GM19372 (cell line): ENCODE measurements at regions not wholly inside any gene's neighbourhood (a gene's known extent, or its start where the extent isn't known, plus 50 kb on each side); places are given as distances from the start of the nearest gene placed in this dataset.

ENCODE experiments used
- ATAC-seq: cut with Tn5 transposase; IDR thresholded peaks from one replicate; pipeline ENCODE4 v1.9.1; 2021; ENCODE audit warnings: mild to moderate bottlenecking, low read depth, moderate library complexity; ENCODE audit not compliant: unreplicated experiment

DNA sequence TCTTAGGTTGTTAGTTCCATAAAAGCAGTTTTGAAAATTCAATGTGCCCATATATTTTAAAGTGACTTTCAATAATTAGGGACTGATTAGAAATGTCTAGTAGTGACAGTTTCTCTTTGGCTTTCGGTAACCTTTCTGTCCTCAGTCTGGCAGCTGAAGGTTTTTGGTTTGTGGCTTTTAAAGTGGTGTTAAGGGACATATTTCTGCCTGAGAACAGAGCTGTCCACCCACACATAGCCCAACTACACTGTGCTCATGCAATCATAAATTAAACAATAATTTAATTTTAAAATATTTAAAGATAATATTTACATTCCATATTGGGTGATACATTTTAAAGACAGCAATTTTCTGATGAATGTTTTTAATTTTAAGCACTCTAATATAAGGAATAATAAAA, 335.0 kb upstream of the TENM3 start:
- ATAC-seq = peak; percentile 70

DNA sequence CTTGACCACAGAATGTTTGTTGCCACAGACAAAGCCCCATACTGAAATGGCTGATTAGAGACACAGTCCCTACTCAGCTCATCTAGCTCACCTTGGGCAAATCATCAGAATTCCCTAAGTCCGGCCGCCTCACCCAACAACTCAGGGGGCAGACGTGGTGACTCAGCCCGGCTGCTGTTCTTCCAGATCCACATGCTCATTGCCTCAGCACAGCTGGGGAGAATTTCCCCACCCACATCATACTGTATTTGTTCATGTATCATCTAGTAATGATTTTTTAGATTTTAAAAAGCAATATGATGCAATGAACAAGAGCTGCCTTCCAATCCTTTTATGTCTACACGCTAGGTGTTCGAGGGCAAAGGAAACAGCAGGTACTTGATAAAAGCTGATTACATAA, 333.8 kb upstream of the TENM3 start:
- ATAC-seq = no peak

DNA sequence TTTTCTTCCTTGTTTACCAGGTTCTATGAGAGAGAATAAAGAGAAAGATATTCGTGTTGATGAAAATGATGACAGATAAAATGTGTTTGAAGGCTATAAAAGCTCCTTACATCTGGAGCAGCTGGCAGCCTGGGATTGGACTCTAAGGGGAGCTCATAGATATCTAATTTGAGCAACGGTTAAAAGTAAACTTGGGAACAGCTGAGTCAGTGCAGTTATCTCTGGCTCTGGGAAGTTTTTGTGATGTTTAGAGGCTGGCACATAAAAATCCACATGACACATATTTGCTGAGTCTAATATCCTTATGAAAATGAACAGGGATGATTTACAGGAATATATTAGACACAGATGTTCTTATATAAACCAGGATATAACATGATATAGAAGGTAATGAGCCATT, 331.8 kb upstream of the TENM3 start:
- no peak for ATAC-seq

DNA sequence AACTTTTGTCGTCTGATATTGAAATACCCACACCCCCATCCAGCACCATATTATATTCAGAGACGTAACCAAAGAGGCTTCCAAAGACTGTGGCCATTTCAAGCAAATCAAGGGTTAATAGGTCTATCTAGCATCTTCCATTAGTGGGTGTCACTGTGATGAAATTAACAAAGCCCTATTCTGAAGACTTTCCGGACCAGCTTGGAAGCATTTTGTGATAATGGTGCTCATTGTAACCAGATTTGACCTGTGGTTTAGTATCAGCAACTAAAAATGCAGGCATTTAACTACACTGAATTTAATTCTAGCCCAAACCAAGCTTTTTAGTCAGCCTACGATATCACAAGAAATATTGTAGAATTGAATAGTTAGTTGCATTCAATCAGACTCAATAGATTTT, 309.7 kb upstream of the TENM3 start:
- no peak for ATAC-seq

DNA sequence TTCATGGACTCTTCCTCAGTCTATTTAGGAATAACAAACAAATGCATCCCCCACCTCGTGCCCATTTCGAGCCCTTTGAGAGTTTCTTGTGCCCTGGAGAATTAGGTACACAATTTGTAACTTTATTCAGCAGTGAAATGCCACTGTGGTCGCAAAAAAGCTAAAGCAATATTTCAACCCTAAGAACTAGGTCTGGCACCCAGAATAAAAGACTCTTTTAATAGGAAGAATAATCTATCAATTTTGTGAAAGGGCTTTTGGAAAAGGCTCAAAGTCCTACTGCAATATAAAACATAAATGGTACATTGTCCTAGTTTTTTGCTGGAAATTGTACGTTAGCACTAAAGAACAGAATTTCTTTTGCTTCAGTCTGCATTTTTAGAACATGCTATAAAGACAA, 304.6 kb upstream of the TENM3 start:
- ATAC-seq = no peak

DNA sequence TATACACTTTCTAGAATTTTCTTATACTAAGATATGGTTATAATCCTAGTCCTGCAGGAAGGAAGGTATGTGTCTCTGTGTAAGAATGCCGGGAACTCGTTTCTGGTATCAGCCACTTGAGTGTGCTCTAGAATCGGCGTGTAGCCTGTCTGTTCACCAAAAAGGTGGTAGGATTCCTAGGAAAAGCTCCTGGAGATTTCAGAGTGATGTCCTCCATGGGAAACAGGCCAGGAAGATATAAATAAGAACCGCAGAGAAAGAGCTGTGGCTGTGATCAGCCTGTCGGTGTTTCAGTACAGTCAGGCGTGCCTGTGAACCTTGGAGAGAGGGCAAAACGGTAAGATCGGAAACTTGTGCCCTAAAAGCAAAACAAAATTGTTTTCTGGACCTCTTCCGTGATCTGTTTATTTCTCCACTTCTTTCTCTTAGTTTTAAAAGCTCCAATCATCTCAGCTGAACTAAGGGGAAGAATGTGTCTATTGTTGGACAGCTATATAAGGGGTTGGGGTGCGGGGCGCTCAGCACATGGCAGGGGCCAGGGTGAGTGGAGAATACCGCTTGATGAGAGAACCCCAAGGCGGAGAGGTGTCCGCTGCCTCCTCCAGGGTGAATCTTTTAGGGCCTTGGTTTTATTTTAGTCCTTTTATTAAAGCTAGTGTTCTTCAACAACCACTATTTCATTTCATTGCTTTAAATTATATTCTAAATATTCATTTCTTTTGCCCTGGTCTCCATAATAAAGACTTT, 303.8 kb upstream of the TENM3 start:
- no peak for ATAC-seq

GRCh38 chr4:181944527-181944926, 298.7 kb upstream of the TENM3 start:
- ATAC-seq = no peak

GRCh38 chr4:181946902-181947301, 296.3 kb upstream of the TENM3 start:
- ATAC-seq = no peak

DNA sequence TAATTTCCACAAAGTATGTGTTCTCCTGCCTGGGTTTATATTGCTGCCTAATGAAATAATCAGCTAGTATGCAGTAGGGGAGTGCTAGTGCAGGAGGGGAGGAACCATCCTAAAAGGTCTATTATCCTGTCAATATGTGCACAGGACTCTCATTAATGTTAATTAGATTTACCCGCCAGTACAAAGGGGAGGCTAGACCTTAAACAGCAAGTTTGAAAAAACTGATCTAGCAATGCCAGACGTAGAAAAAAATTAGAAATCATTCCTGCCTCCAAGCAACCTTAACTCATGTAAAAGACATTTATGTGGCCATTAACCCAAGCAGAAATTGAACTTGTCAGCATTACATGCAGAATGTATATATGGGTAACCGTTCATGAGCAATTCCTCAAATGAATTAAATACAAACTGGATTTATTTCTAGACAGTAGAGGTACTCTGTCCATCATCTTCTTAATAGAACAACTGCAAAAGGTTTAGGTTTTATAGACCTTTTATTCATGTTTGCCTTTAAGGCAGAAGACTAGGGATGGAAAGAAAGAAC, 294.3 kb upstream of the TENM3 start:
- no peak for ATAC-seq

DNA sequence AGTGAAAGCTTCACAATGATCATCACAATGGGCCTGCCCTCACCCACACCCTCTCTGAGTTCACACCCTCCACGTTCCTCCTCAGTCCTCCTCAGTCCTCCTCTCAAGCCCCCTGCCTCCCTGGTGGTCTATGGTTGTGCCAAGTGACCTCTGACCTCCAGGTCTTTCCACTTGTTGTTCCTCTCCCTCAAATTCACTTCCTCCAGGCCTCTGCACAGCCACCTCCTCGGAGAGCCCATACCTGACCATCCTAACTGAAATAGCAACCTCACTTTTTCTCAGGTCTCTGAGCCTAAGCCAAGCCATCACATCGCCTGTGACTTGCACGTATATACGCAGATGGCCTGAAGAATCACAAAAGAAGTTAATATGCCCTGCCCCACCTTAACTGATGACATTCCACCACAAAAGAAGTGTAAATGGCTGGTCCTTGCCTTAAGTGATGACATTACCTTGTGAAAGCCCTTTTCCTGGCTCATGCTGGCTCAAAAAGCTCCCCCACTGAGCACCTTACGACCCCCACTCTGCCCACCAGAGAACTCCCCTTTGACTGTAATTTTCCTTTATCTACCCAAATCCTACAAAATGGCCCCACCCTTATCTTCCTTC, 293.4 kb upstream of the TENM3 start:
- no peak for ATAC-seq

DNA sequence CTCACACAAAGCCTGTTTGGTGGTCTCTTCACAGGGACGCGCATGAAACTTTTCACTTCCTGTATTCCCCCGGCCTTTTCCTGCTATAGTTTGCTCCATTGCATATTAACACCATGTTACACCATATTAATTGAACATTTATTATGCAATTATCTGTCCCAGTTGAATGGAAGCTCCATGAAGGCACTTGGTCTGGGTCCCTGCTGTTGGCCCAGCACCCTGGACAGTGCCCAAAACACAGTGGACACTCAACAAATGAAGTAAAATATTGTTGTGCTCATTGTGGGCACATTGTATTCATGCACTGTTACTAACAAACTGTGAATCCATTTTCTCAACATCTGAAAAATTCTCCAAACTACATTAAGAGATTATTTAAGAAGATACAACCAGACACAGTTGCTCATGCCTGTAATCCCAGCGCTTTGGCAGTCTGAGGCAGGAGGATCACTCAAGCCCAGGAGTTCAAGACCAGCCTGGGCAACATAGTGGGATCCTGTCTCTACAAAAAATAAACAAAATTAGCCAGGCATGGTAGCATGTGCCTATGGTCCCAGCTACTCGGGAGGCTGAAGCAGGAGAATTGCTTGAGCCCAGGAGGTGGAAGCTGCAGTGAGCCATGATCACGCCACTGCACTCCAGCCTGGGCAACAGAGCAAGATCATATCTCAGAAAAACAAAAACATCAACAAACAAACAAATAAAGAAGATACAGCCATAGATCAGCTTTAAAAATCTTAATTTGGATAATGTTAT, 292.7 kb upstream of the TENM3 start:
- ATAC-seq = no peak

GRCh38 chr4:181951265-181951664, 291.9 kb upstream of the TENM3 start:
- ATAC-seq = no peak

DNA sequence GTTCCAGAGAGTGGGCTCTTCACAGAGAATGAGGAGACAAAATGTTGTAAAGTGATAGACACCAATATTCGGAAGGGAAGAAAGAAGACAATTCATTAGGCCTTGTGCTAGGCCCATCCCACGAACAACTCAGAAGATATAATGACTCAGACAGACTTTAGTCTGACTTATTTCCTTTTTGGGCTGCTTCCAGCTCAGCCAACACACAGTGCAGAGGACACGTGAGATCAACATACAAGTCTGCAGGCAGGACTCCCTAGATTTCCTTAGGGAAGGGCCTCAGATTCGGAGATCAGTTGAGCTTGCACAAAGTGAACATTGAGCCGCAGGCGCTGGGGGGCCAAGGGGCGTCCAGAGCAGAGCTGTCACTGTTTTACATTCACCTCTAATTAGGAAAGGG, 290.7 kb upstream of the TENM3 start:
- no peak for ATAC-seq

DNA sequence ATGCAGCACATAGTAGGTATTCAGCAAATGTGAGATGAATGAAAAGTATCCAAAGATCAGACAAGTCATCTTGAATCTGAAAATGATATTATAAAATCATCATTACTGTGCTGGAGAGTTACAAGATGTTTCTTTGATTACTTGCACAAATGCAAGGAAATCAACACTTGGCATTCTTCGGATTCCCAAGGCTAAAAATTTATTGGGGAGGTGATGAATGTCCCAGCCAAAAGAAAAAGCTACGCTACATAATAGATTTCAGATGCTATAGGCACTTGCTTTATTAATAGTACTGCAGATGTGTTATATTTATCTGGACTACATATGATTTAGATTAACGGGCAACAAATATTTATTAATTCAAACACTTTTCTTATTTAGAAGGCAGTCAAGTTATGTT, 286.7 kb upstream of the TENM3 start:
- ATAC-seq = no peak

GRCh38 chr4:181957088-181957487, 286.1 kb upstream of the TENM3 start:
- ATAC-seq = no peak

DNA sequence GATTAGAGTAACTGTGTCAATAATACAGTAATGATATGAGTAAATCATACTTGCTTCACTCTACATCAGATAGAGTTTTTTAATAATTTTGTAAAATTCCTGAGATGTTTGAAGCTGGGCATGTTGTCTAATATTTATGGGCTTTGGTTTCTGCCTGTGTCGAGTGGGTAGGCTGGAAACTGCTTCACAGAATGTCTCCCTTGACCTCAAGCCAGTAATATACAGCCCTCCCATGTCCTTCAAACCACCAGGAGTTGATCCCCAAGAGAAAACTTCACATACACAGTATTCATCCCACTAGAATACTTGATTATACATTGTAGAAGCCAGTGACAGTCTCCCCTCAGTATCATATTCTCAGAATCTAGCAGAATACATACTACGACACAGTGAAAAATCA, 284.8 kb upstream of the TENM3 start:
- no peak for ATAC-seq

DNA sequence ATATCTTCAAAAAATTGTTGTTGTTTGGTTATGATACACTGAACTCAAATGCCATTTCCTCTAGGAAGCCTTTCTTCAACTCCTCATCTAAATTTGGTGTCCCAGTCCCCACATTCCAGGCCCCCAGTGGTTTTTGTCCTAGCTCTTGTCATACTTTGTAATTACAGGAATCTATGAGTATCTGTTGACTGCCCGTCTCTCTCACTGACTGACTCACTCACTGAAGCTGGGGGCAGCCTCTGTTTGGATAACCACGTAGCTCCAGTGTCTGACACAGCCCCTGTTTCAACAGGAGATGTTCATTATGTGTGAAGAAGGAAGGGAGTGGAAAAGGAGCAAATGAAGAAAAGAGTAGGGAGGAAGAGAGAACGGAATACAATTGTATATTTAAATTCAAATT, 284.1 kb upstream of the TENM3 start:
- ATAC-seq = no peak

DNA sequence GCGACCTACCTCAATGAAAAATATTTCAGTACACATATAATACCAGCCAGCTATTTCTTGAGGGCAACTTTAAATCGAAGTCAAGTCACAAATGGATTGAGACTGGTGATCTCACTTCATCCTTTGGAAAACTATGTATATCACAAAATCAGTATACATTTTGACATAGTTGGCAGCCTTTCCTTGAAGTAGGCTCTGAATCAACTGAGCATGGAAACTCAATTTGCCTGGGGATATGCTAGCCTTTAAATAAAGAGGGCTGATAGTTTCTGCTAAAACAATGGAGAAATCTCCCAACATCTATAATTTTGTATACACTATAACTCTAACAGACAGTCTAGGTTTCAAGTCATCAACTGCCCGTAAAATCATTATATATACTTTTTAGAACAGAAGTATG, 282.8 kb upstream of the TENM3 start:
- no peak for ATAC-seq

DNA sequence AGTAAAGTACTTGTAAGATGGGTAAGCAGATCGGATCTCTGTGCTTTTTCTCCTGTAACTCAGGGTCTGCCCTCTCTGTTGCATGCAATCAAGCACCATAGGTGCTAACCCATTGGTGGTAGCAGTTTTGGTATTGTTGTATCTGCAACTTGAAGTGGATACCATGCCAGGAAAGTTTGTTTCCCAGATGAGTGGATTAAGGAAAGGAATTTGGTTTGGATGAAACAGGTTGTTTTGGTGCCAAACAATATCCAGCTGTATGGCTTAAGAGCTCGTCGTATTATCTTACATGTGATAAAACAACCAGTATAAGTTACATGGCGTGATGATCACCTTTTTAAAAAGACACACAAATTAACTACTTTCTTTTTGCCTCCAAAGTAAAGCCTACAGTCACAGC, 280.9 kb upstream of the TENM3 start:
- no peak for ATAC-seq

- ATAC-seq = no peak
Measured at GRCh38 chr4:181964731-181965130, 278.5 kb upstream of the TENM3 start.

GRCh38 chr4:181966104-181966551, 277.1 kb upstream of the TENM3 start:
- ATAC-seq = no peak
